ENCODE measurements at regions not wholly inside any gene's neighbourhood (a gene's known extent, or its start where the extent isn't known, plus 50 kb on each side); places are given as distances from the start of the nearest gene placed in this dataset.

- intact Hi-C loops (cut with DNase I; ENCODE audit: low total_unique reads), result no loop called here
- TF ChIP-seq CTCF (IDR thresholded peaks at IDR 0.05) (no peak), POLR2A (IDR thresholded peaks at IDR 0.05) (no peak)
- no peak for DNase-seq (ENCODE audit: low spot score in 2 of 2)
- WGBS, 2 donors, result 38 to 68% methylated on average over 1 of the region's 1 CpG
- no peak overlapping the region for H3K4me3 ChIP-seq (ENCODE audit: low read depth, poor library complexity, severe bottlenecking)
Measured at GRCh38 chr1:56060906-56061305, 518.5 kb downstream of the PLPP3 start.

GRCh38 chr1:56057466-56058405 is 521.6 kb downstream of the PLPP3 start:
- no peak overlapping the region for H3K4me3 ChIP-seq (ENCODE audit: low read depth, poor library complexity, severe bottlenecking)
- WGBS, 2 donors, result 82 to 85% methylated on average over 5 of the region's 5 CpGs
- intact Hi-C loops (cut with DNase I; ENCODE audit: low total_unique reads), result no loop called here
- TF ChIP-seq CTCF (IDR thresholded peaks at IDR 0.05), result no peak
- no peak for TF ChIP-seq POLR2A (IDR thresholded peaks at IDR 0.05)
- DNase-seq (ENCODE audit: low spot score in 2 of 2), result no peak

GRCh38 chr1:56056438-56057287 is 522.7 kb downstream of the PLPP3 start:
- no peak for DNase-seq (ENCODE audit: low spot score in 2 of 2)
- intact Hi-C loops (cut with DNase I; ENCODE audit: low total_unique reads), result no loop called here
- TF ChIP-seq POLR2A (IDR thresholded peaks at IDR 0.05), result no peak
- no peak for TF ChIP-seq CTCF (IDR thresholded peaks at IDR 0.05)
- no peak overlapping the region for H3K4me3 ChIP-seq (ENCODE audit: low read depth, poor library complexity, severe bottlenecking)
- 53 to 54% methylated on average over 9 of the region's 9 CpGs for WGBS, 2 donors

GRCh38 chr1:56054959-56055358 is 524.4 kb downstream of the PLPP3 start:
- H3K4me3 ChIP-seq (ENCODE audit: low read depth, poor library complexity, severe bottlenecking), result no peak overlapping the region
- DNase-seq (ENCODE audit: low spot score in 2 of 2), result no peak
- intact Hi-C loops (cut with DNase I; ENCODE audit: low total_unique reads), result no loop called here
- TF ChIP-seq POLR2A (IDR thresholded peaks at IDR 0.05), result no peak
- TF ChIP-seq CTCF (IDR thresholded peaks at IDR 0.05), result no peak

GRCh38 chr1:56052041-56052440 is 527.3 kb downstream of the PLPP3 start:
- TF ChIP-seq CTCF (IDR thresholded peaks at IDR 0.05), result no peak
- WGBS, 2 donors, result 80 to 86% methylated on average over 2 of the region's 2 CpGs
- DNase-seq (ENCODE audit: low spot score in 2 of 2), result no peak
- H3K4me3 ChIP-seq (ENCODE audit: low read depth, poor library complexity, severe bottlenecking), result no peak overlapping the region
- intact Hi-C loops (cut with DNase I; ENCODE audit: low total_unique reads), result no loop called here

Measured in lower leg skin (tissue), 4 donors.